NCI-H2227 (cell line): ENCODE measurements at regions not wholly inside any gene's neighbourhood (a gene's known extent, or its start where the extent isn't known, plus 50 kb on each side); places are given as distances from the start of the nearest gene placed in this dataset.
"Not testable (repeated sequence)": the region's sequence is repeated elsewhere in the genome, so short reads cannot be mapped to it uniquely, and the experiment has no call there.

Experiments
- DNase-seq: peaks from one replicate; lab custom pipeline; 2025; ENCODE audit not compliant: unreplicated experiment; lab: John Stamatoyannopoulos, UW

- no peak for DNase-seq
Measured at GRCh38 chr1:98296681-98297080, 364.8 kb upstream of the SNX7 start.

- DNase-seq: no peak
Measured at GRCh38 chr1:98294127-98294526, 367.4 kb upstream of the SNX7 start.

GRCh38 chr1:98292994-98293393 is 368.5 kb upstream of the SNX7 start:
- DNase-seq: no peak

GRCh38 chr1:98289311-98289710 is 368.5 kb upstream of the DPYD start:
- DNase-seq: no peak

DNA sequence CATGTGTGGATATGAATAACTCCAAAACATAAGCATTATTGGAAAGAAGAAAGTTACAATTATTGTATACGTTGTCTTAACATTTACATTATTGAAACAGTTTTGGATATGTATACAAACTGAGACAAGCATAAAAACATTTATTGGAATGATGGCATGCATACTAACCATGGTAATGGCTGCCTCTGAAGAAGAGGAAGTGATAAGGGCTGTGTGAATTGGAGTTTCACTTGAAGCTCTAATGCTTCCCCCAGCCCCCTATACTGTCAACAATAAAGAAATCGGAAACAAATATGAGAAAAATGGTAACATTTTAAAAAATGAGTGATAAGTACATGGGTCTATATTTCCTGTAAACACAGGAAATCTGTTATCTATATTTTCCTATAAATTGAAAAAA is 367.7 kb upstream of the DPYD start:
- DNase-seq: no peak

DNA sequence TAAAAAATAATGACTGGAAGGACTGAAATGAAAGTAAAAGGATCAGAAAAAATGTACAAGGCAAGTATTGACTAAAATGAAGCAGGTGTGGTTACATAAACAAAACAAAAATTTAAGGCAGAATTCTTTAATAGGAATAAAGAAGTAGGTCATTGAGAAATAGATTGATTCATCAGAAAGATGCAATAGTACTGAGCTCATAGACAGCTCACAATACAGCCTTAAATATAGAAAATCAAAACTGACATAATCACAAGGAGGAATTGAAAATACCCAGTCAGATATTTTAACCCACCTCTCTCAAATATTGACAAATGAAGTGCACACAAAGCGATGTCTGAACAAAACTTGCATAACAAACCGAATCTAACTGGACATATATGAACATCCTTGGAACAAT is 366.8 kb upstream of the DPYD start:
- DNase-seq: no peak

- no peak for DNase-seq
Measured at GRCh38 chr1:98286656-98287055, 365.8 kb upstream of the DPYD start.

DNA sequence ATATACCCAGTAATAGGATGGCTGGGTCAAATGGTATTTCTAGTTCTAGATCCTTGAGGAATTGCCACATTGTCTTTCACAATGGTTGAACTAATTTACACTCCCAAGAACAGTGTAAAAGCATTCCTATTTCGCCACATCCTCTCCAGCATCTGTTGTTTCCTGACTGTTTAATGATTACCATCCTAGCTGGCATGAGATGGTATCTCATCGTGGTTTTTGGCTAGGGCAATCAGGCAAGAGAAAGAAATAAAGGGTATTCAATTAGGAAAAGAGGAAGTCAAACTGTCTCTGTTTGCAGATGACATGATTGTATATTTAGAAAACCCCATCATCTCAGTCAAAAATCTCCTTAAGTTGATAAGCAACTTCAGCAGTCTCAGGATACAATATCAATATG is 364.5 kb upstream of the DPYD start:
- not testable (repeated sequence) for DNase-seq

GRCh38 chr1:98280049-98280448 is 359.2 kb upstream of the DPYD start:
- DNase-seq: peak; percentile 72

DNA sequence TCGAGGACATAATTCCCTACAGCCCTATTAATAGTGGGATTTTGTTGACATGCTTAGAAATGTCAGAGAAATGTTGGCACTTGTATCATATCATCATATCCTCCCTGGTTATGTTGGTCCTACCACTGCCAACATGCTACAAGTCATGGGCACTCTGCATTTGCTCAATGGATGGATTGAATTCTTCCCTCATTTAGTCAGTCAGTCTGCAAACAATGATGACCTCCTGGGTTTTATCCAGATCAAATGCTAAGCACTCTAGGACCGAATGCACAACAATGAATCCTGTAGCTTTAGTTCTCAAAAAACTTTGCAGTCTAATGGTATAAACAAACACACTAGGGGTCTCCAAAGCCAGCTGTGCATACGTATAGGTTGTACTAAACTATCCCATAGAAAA is 357.2 kb upstream of the DPYD start:
- DNase-seq: no peak

GRCh38 chr1:98277118-98277517 is 356.3 kb upstream of the DPYD start:
- no peak for DNase-seq

GRCh38 chr1:98276514-98276913 is 355.7 kb upstream of the DPYD start:
- DNase-seq: no peak

DNA sequence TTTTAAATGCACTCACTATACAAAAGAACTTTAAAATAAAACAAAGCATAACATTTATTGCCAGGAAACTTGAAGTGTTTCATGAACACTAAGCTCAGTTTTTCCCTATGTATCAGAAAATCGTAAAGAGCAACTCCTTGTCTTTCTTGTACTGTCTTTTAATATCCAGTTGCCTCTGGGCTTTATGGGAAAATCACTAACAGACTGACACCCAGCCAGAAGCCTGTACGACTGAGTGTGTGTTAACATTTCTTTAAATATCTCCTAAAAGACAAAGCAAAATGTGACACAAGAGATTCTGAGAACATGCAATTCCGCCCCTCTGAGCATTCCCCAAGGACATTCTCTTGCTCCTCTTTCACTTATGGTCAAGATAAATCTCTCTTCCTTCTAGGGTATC is 347.5 kb upstream of the DPYD start:
- no peak for DNase-seq

DNA sequence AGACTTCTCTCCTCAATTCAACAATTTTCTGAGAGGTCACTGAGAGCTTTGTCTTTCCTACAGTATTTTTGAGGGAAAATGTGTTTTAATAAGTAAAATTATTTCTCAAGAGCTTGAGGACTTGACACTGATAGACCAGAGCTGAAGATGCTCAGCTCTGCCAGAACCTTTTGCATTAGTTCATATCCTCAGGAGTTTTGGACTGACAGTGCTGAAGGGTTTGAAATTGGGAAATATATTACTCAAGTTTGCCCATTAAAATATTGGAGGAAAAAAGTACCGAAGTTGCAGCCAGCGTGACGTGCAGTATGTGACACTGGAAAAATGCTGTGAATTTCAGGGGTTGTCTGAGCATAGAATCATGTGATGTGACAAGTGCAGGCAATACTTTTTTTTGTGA is 346.6 kb upstream of the DPYD start:
- no peak for DNase-seq

DNA sequence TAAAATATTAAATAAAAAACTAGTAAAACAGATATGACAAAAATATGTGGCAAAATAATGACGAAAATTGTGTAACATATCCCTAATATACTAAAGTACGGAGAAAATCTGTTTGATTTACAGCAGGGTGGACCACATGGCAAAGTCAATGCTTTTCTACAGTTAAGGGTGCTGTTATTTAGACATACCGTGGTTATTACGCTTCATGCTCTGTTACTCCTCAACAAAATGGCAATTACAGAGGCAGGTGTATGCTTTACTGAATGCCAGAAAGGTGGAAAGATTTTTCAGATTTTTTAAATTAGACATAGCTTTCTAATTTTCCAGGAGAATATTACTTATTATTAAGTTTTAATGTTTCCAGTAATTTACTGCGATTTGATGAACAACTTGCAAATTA is 343.9 kb upstream of the DPYD start:
- DNase-seq: no peak

GRCh38 chr1:98260839-98261238 is 340.0 kb upstream of the DPYD start:
- DNase-seq: no peak

DNA sequence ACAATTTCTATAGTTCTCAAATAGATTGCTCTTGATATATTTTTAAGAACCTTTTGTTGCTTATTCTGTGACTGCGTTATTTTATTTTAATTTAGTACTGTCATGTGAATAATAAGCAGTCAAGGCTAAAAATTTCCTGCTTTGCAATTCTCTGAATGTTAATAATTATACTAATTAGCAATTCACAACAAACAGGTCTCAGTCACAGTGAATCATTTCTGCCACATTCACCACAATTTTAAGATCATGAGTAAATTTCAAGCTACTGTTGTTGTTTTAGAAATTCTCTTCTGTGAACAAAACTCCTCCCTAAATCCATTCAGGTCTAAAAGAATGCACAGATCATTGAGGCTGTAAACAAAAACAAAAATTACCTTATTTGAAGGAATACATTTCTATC is 339.6 kb upstream of the DPYD start:
- no peak for DNase-seq

DNA sequence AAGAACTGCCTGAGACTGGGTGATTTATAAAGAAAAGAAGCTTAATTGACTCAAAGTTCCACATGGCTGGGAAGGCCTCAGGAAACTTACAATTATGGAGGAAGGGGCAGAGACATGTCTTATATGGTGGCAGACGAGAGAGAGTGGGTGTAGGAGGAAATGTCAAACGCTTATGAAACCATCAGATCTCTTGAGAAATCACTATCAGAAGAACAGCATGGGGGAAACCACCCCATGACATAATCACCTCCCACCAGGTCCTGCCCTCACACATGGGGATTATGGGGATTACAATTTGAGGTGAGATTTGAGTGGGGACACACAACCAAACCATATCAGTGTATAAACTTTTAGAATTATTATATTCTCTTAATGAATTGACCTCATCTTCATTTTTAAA is 335.9 kb upstream of the DPYD start:
- no peak for DNase-seq

- DNase-seq: no peak
Measured at GRCh38 chr1:98253145-98253544, 332.3 kb upstream of the DPYD start.

DNA sequence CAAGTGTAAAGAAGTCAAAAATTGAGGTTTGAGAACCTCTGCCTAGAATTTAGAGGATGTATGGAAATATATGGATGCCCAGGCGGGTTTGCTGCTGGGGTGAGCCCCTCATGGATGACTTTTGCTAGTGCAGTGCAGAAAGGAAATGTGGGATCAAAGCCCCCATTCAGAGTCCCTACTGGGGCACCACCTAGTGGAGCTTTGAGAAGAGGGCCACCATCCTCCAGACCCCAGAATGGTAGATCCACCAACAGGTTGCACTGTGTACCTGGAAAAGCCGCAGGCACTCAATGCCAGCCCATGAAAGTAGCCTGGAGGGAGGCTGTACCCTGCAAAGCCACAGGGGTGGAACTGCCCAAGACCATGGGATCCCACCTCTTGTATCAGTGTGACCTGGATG is 330.7 kb upstream of the DPYD start:
- DNase-seq: no peak

- no peak for DNase-seq
Measured at GRCh38 chr1:98232678-98233077, 311.8 kb upstream of the DPYD start.

GRCh38 chr1:98222706-98223105 is 301.9 kb upstream of the DPYD start:
- DNase-seq: peak; percentile 11

- DNase-seq: peak; percentile 89
Measured at GRCh38 chr1:98221923-98222322, 301.1 kb upstream of the DPYD start.

DNA sequence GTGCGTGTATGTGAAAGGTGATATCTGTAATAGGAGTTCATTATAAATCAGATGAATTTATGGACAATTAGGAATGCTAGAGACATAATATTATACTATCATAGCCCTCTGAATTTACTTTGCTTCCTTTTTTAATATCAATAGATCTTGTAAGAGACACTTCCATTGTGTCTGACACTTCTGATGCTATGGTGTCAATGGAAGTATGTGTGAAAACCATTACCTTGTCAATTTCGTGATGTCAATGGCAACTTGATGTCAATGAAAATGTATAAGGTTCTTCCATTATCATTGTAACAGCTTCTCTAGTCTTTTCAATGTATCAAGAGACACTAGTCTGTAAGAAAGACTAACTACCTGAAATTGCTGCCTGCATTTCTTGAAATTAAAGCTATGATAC is 296.8 kb upstream of the DPYD start:
- no peak for DNase-seq
